SK-N-SH (cell line): ENCODE measurements at regions not wholly inside any gene's neighbourhood (a gene's known extent, or its start where the extent isn't known, plus 50 kb on each side); places are given as distances from the start of the nearest gene placed in this dataset.

Experiments
- CTCF ChIA-PET: fragments of 300-600, 350-600 bp; formaldehyde crosslinking; extraction: SDS; loops from one replicate; lab custom pipeline; 2021; lab: Yijun Ruan, JAX
- POLR2A ChIA-PET: fragments of 350-600 bp; sonication (Branson Sonifier 250); formaldehyde crosslinking; extraction: SDS; loops from one replicate; lab custom pipeline; 2020; ENCODE audit warnings: antibody characterized with exemption, inconsistent platforms; lab: Yijun Ruan, JAX
- DNase-seq: peaks from one replicate; pipeline ENCODE4 v3.0.0; 2012
- H2AFZ ChIP-seq: fragments of 200-600 bp; sonication (generic); 2 replicates; pipeline ENCODE4 v1.8.1; 2016; ENCODE audit warnings: antibody characterized with exemption, mild to moderate bottlenecking, low read depth
- H3F3A ChIP-seq: fragments of 200-600 bp; sonication (generic); replicated peaks from 2 replicates; pipeline ENCODE3; 2016; ENCODE audit warnings: antibody characterized with exemption, mild to moderate bottlenecking; ENCODE audit not compliant: insufficient read depth
- H3K27ac ChIP-seq, 2 experiments: fragments of 200-500 bp in 1 of 2; fragments of 200-600 bp in 1 of 2; sonication (Bioruptor generic) in 1 of 2; sonication (generic), shearing (Covaris generic) in 1 of 2; 2 replicates each; pipeline versions ENCODE4 v1.5.1 to v1.6.1; 2014 to 2016; ENCODE audit warnings: low read depth in 2 of 2, inconsistent platforms in 1 of 2, low read length in 1 of 2, mild to moderate bottlenecking in 1 of 2, mixed read lengths in 1 of 2
- H3K27me3 ChIP-seq: fragments of 200-600 bp; sonication (generic), shearing (Covaris generic); 2 replicates; pipeline ENCODE4 v1.6.1; 2016; ENCODE audit warnings: mixed run types; ENCODE audit not compliant: insufficient read depth
- H3K36me3 ChIP-seq, 2 experiments: fragments of 200-500 bp in 1 of 2; fragments of 200-600 bp in 1 of 2; sonication (Bioruptor generic) in 1 of 2; sonication (generic) in 1 of 2; replicated peaks in 1 of 2; 2 replicates each; pipeline versions ENCODE3 to v1.5.1; 2014 to 2016; ENCODE audit warnings: low read length in 1 of 2, mild to moderate bottlenecking in 1 of 2; ENCODE audit not compliant: insufficient read depth in 2 of 2, control insufficient read depth in 1 of 2
- H3K4me1 ChIP-seq, 2 experiments: fragments of 200-500 bp in 1 of 2; fragments of 200-600 bp in 1 of 2; sonication (Bioruptor generic) in 1 of 2; sonication (generic), shearing (Covaris generic) in 1 of 2; 2 replicates each; pipeline versions ENCODE4 v1.5.1 to v1.6.1; 2014 to 2016; ENCODE audit warnings: low read depth in 1 of 2, low read length in 1 of 2, mixed run types in 1 of 2; ENCODE audit not compliant: insufficient read depth in 2 of 2, control insufficient read depth in 1 of 2
- H3K4me2 ChIP-seq: fragments of 200-600 bp; sonication (generic), shearing (Covaris generic); 2 replicates; pipeline ENCODE4 v1.6.1; 2017; ENCODE audit warnings: mixed run types
- H3K4me3 ChIP-seq, 2 experiments: fragments of 200-500 bp in 1 of 2; fragments of 200-600 bp in 1 of 2; sonication (Bioruptor generic) in 1 of 2; sonication (generic), shearing (Covaris generic) in 1 of 2; 2 replicates each; pipeline versions ENCODE4 v1.5.1 to v1.8.1; 2014 to 2016; ENCODE audit warnings: low read depth in 2 of 2, inconsistent platforms in 1 of 2, low read length in 1 of 2, mild to moderate bottlenecking in 1 of 2, mixed read lengths in 1 of 2, moderate library complexity in 1 of 2
- H3K79me2 ChIP-seq: fragments of 200-600 bp; sonication (generic); 2 replicates; pipeline ENCODE4 v1.8.1; 2017; ENCODE audit warnings: mild to moderate bottlenecking; ENCODE audit not compliant: insufficient read depth
- H3K9ac ChIP-seq: fragments of 200-600 bp; sonication (generic); 2 replicates; pipeline ENCODE4 v1.6.1; 2017; ENCODE audit warnings: mixed run types
- H3K9me2 ChIP-seq: fragments of 200-600 bp; sonication (generic); 2 replicates; pipeline ENCODE4 v1.6.1; 2017; ENCODE audit warnings: mixed run types
- H3K9me3 ChIP-seq: fragments of 200-600 bp; sonication (generic); 2 replicates; pipeline ENCODE4 v1.6.1; 2017; ENCODE audit warnings: mixed run types, mild to moderate bottlenecking, moderate library complexity
- H4K20me1 ChIP-seq: fragments of 200-600 bp; sonication (generic); 2 replicates; pipeline ENCODE4 v1.6.1; 2017; ENCODE audit warnings: mild to moderate bottlenecking, mixed run types; ENCODE audit not compliant: insufficient read depth
- CHD2 ChIP-seq: fragments of 150-350 bp; IDR thresholded peaks from 2 replicates; pipeline ENCODE4 v1.6.1; 2018; ENCODE audit warnings: low read length; ENCODE audit not compliant: partially characterized antibody
- CTCF ChIP-seq: fragments of 200-600 bp; sonication (generic); IDR thresholded peaks from 2 replicates; pipeline ENCODE4 v1.6.1; 2017; ENCODE audit warnings: antibody characterized with exemption, mild to moderate bottlenecking, moderate library complexity
- ELF1 ChIP-seq: IDR thresholded peaks from 2 replicates; pipeline ENCODE4 v1.4.0; 2012
- EP300 ChIP-seq, 2 experiments: IDR thresholded peaks; 2 replicates each; pipeline versions ENCODE4 v1.4.0 to v1.6.1; 2012; ENCODE audit warnings: borderline replicate concordance in 1 of 2, low read depth in 1 of 2, low read length in 1 of 2
- FOSL2 ChIP-seq: IDR thresholded peaks from 2 replicates; pipeline ENCODE4 v1.4.0; 2012; ENCODE audit warnings: low read depth, mild to moderate bottlenecking, moderate library complexity, borderline replicate concordance
- FOXJ3 ChIP-seq: sonication (generic); formaldehyde crosslinking; IDR thresholded peaks from 2 replicates; pipeline ENCODE4 v1.5.1; 2020; ENCODE audit warnings: mild to moderate bottlenecking, missing genetic modification reagents
- FOXM1 ChIP-seq: IDR thresholded peaks from 2 replicates; pipeline ENCODE4 v1.4.0; 2012; ENCODE audit warnings: low read depth, mild to moderate bottlenecking
- GABPA ChIP-seq: IDR thresholded peaks from 2 replicates; pipeline ENCODE4 v1.4.0; 2012; ENCODE audit warnings: low read depth, mild to moderate bottlenecking
- GATA2 ChIP-seq: sonication (generic); formaldehyde crosslinking; IDR thresholded peaks from 2 replicates; pipeline ENCODE4 v1.5.0; 2020; ENCODE audit warnings: mild to moderate bottlenecking, missing genetic modification reagents
- IRF3 ChIP-seq: fragments of 150-350 bp; IDR thresholded peaks from 2 replicates; pipeline ENCODE4 v1.6.1; 2016; ENCODE audit warnings: mild to moderate bottlenecking, low read depth, low read length
- JUND ChIP-seq: IDR thresholded peaks from 2 replicates; pipeline ENCODE4 v1.4.0; 2012
- MAX ChIP-seq: IDR thresholded peaks from 2 replicates; pipeline ENCODE4 v1.4.0; 2012; ENCODE audit warnings: low read depth
- MEF2A ChIP-seq: IDR thresholded peaks from 2 replicates; pipeline ENCODE4 v1.4.0; 2012; ENCODE audit warnings: low read depth, borderline replicate concordance
- MXI1 ChIP-seq: IDR thresholded peaks from 2 replicates; pipeline ENCODE4 v1.6.1; 2012; ENCODE audit warnings: mild to moderate bottlenecking, low read depth, low read length, improper control_type of control experiment
- NRF1 ChIP-seq: IDR thresholded peaks from 2 replicates; pipeline ENCODE4 v1.6.1; 2012; ENCODE audit warnings: low read depth, mild to moderate bottlenecking, low read length
- RAD21 ChIP-seq: IDR thresholded peaks from 2 replicates; pipeline ENCODE4 v1.6.1; 2012; ENCODE audit warnings: mild to moderate bottlenecking, low read length
- RFX5 ChIP-seq: IDR thresholded peaks from 2 replicates; pipeline ENCODE4 v1.6.1; 2012; ENCODE audit warnings: mild to moderate bottlenecking, improper control_type of control experiment, low read length
- TAF1 ChIP-seq: IDR thresholded peaks from 2 replicates; pipeline ENCODE4 v1.6.1; 2012; ENCODE audit warnings: low read depth, mild to moderate bottlenecking, low read length, moderate library complexity, borderline replicate concordance
- TEAD4 ChIP-seq: IDR thresholded peaks from 2 replicates; pipeline ENCODE4 v1.4.0; 2012; ENCODE audit warnings: mild to moderate bottlenecking, borderline replicate concordance; ENCODE audit not compliant: insufficient read depth
- USF1 ChIP-seq: IDR thresholded peaks from 2 replicates; pipeline ENCODE4 v1.4.0; 2012; ENCODE audit warnings: low read depth, borderline replicate concordance
- YY1 ChIP-seq: IDR thresholded peaks from 2 replicates; pipeline ENCODE4 v1.4.0; 2012; ENCODE audit warnings: low read depth, mild to moderate bottlenecking
- WGBS: methylation state at CpG from one replicate; pipeline ENCODE4 v1.1.6; 2017; ENCODE audit warnings: low lambda C conversion rate; 5-methylcytosine and 5-hydroxymethylcytosine counted together

GRCh38 chr20:39249798-39250197 lies 287.7 kb downstream of the DHX35 start:
- Histone ChIP-seq H3F3A (no peaks in the 10 kb centered on the region), H3K36me3 (no peaks in the 10 kb centered on the region), H3K9ac (no peak overlapping the region), H3K79me2 (no peaks in the 10 kb centered on the region), H3K4me3 (no peak overlapping the region), H3K27me3 (no peaks in the 10 kb centered on the region), H3K4me1 (peaks cover 0 to 11% of the 10 kb centered on the region in 2 experiments; a peak in 1 of 4 replicates), H3K4me2 (no peak overlapping the region), H4K20me1 (no peaks in the 10 kb centered on the region), H3K9me2 (no peaks in the 10 kb centered on the region), H2AFZ (no peak overlapping the region), H3K27ac (no peak overlapping the region), H3K9me3 (no peaks in the 10 kb centered on the region)
- TF ChIP-seq IRF3: no peak
- no peak for TF ChIP-seq NRF1
- no peak for TF ChIP-seq MXI1
- TF ChIP-seq RFX5: no peak
- no peak for TF ChIP-seq RAD21
- no peak for TF ChIP-seq CHD2
- TF ChIP-seq USF1: no peak
- no peak for TF ChIP-seq FOXM1
- no peak for TF ChIP-seq MAX
- WGBS: 39% methylated on average over 4 of the region's 4 CpGs
- ChIA-PET POLR2A (no interaction called here), CTCF (interaction anchor here (0.9 to 1.0 kb wide), 2 partner anchors 13 to 15 kb away, joined by 3 read pairs; no protein-coding TSS in a partner anchor)
- no peak for DNase-seq

GRCh38 chr20:39248862-39249485 lies 286.8 kb downstream of the DHX35 start:
- H2AFZ ChIP-seq: no peak overlapping the region
- no peaks in the 10 kb centered on the region for H3K79me2 ChIP-seq
- peaks cover 0 to 11% of the 10 kb centered on the region in 2 experiments; a peak in 1 of 4 replicates for H3K4me1 ChIP-seq
- ChIA-PET CTCF (interaction anchor here (0.7 to 1.0 kb wide), 3 partner anchors 9 to 16 kb away, joined by 3 to 6 read pairs (median 5); no protein-coding TSS in a partner anchor), POLR2A (no interaction called here)
- H3K9me2 ChIP-seq: no peaks in the 10 kb centered on the region
- no peak for DNase-seq
- no peak overlapping the region for H3K4me3 ChIP-seq
- no peaks in the 10 kb centered on the region for H3F3A ChIP-seq
- no peaks in the 10 kb centered on the region for H3K27me3 ChIP-seq
- no peak overlapping the region for H3K9ac ChIP-seq
- H3K4me2 ChIP-seq: no peak overlapping the region
- no peaks in the 10 kb centered on the region for H3K9me3 ChIP-seq
- TF ChIP-seq JUND: no peak
- no peak for TF ChIP-seq USF1
- no peak for TF ChIP-seq YY1
- TF ChIP-seq GABPA: no peak
- TF ChIP-seq TEAD4: no peak
- no peak for TF ChIP-seq RFX5
- no peak for TF ChIP-seq TAF1
- TF ChIP-seq EP300 (IDR thresholded peaks at IDR 0.05; ENCODE audit: borderline replicate concordance in 1 of 2, low read depth in 1 of 2, low read length in 1 of 2): no peak
- TF ChIP-seq ELF1: no peak
- no peak for TF ChIP-seq CTCF
- TF ChIP-seq FOSL2: no peak
- no peak for TF ChIP-seq FOXJ3 (CRISPR knock-in tag)
- no peak for TF ChIP-seq NRF1
- TF ChIP-seq GATA2 (CRISPR knock-in tag): no peak
- TF ChIP-seq MEF2A: no peak
- H3K27ac ChIP-seq: no peak overlapping the region
- H4K20me1 ChIP-seq: no peaks in the 10 kb centered on the region
- no peaks in the 10 kb centered on the region for H3K36me3 ChIP-seq
